Left forelimb (tissue), 1 donor: ENCODE measurements at regions not wholly inside any gene's neighbourhood (a gene's known extent, or its start where the extent isn't known, plus 50 kb on each side); places are given as distances from the start of the nearest gene placed in this dataset.
A peak's percentile ranks its signal among the peaks of the same experiment; 100 is the strongest.
"Not testable (repeated sequence)": the region's sequence is repeated elsewhere in the genome, so short reads cannot be mapped to it uniquely, and the experiment has no call there.

ENCODE experiments used
- DNase-seq: peaks from one replicate; pipeline ENCODE4 v3.0.0-alpha.2; 2018; ENCODE audit warnings: low spot score

DNA sequence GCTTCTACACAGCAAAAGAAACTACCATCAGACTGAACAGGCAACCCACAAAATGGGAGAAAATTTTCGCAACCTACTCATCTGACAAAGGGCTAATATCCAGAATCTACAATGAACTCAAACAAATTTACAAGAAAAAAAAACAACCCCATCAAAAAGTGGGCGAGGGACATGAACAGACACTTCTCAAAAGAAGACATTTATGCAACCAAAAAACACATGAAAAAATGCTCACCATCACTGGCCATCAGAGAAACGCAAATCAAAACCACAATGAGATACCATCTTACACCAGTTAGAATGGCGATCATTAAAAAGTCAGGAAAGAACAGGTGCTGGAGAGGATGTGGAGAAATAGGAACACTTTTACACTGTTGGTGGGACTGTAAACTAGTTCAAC lies 171.8 kb upstream of the IL12B start:
- DNase-seq: not testable (repeated sequence)

- no peak for DNase-seq
Measured at GRCh38 chr5:159503236-159503635, 172.9 kb upstream of the IL12B start.

DNA sequence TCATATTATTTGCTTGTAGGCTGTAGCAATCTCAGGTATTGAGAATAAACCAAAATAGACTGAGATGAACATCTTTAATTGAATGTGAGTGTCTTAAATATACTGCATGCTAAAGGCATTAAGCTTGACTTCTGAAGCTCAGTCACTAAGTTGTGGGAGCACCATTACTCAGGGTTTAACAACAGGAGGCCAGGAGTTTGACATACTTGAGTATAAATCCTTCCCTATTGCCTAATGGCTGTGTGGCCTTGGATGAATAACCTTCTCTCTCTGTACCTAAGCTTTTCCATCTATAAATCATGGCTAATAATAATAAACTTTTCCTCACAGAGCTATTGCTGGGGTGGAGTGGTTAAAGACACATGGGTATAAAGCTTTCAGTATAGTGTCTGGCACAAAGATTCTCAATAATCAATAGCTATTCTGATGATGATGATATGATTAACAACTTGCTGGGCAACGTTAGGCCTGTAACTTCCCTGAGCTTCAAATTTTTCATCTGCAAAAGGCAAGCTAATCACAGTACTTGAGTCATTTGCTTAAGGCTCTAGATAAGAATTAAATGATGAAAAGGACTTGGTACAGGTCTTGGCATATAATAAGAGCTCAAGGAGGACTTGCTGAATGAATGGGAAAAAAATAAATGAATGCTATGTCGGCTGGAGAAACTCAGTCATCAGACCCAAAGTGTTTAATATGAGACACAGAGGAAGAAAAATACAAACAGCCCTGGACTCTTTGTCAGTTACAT lies 174.0 kb upstream of the IL12B start:
- no peak for DNase-seq

DNA sequence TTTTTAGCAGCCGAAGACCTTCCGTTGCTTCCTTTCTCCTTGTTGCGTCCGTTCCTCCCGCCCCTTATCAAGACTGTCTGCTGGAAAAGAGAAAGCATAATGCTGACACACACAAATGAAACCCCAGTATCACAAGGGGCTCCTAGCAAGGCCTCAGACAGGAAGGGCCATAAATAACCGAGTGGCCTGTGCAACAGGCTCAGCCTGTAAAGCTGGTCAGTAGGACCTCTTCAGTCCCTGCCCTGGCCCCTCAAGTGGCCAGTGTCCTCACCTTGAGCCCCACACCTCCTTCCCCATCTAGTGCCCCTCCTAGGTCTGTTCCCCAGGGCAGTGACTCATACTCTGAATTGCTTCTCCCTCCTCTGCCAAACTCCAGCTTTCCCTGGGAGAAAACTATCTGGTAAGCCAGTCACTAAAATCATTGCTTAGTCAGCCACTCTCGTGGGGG lies 174.6 kb upstream of the IL12B start:
- no peak for DNase-seq

- DNase-seq: no peak
Measured at GRCh38 chr5:159507055-159507454, 176.8 kb upstream of the IL12B start.

DNA sequence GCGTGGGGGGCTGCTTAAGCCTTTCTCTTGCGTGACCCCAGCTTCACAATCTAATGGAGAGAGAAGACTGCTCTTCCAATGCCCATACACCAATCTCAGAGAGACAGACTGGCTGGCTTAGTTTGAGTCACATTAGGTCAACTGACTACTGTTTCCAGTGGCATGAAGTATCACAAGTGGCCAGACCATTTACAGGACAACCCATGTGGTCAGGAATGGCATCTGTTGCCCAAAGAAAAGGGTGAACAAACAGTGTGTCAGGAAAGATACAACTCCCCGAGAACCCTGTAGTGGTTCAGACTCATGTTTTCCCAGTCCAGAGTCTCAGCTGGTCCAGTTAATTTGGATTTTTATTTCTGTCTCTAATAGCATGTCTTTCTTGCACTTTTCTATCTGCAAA lies 177.4 kb upstream of the IL12B start:
- no peak for DNase-seq

- no peak for DNase-seq
Measured at GRCh38 chr5:159508344-159508743, 178.1 kb upstream of the IL12B start.

DNA sequence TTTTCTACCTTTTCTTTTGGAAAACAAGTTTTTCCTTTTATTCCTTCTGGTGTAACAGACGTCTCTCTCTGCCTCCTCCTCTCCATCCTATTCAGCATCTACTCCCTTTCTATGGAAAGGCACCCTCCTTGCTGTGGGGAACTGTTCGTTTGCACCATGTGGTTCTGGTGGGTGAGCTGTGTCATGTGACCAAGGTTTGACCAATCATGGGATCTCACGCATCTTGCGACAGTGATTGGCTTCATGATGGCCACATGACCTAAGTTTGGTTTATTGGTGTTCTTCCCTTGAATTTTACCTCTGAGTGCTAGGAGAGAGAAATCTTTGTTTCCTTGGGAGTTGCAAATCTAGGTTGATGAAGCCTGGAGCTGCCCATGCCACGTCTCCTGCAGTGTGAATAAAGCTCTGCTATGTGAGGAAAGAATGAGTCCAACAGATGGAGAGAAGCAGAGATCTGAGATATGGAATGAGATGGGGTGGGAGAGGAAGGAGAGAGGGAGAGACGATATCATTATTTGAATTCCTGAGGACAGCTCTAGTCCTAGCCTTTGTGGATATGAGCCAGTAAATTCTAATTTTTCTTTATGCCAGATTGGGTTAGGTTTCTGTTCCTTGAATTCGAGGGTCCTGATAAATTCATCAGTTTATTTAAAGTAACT lies 178.8 kb upstream of the IL12B start:
- DNase-seq: no peak

DNA sequence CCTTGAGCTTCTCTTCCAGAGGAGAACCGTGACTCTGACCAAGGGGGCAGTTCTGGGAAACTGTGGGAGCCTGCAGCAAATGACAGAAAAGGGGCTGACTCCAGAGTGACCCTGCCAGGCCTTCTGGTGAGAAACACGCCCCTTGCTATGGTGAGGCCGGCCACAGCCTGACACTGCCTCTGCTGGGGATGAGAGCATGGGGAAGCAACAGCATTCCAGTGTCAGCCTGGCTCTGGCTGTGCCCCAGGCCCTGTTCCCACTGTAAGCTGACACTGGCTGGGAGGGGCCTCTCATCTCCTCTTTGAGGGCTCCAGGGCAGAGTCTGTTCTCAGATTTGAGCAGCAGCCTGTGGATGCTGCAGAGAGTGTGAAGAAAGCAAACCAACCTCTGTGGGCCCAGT lies 180.0 kb upstream of the IL12B start:
- peak; percentile 71 for DNase-seq

GRCh38 chr5:159511570-159511969 lies 181.3 kb upstream of the IL12B start:
- no peak for DNase-seq

DNA sequence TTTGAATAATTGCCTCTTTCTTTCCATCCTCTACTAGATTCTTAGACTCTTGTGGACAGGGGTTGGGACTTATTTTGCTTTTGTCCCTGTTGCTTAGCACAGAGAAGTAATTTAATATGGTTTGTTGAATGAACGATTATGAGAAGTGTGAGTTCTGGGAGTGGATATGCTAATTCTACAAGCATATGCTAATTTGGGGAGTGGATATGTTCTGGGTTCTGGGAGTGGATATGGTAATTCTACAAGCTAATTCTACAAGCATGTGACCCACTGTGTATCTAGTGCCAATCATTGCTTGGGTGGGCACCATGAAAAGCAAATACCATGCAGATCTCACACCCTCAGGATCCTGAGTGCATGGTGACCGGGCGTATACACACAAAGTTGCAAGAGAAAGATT lies 181.8 kb upstream of the IL12B start:
- DNase-seq: no peak

DNA sequence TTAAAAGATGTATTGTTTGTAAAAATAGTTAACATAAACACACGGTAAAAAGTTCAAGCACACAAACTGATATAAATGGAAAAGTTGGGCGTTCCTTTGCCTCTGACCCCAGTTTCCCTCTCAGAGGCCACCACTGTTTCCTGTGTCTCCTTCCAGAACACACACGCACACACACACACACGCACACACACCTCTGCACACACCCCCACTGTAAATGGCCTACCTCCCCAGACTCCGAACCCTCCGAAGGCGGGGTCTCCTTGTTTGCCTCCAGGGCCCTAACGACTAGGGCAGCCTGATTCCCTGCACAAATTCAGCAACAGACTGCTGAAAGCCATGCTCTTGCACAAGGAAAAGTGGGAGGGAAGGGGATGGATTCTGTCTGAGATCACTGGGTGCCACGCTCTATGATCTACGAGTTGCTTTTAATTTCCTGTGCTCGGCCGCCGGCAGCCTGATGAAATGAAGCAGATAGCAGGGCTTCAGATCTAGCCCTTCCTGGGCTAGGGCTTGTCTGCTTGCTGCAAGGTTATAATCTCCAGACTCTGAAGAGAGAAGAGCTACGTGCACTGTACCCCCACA lies 184.0 kb upstream of the IL12B start:
- DNase-seq: no peak

DNA sequence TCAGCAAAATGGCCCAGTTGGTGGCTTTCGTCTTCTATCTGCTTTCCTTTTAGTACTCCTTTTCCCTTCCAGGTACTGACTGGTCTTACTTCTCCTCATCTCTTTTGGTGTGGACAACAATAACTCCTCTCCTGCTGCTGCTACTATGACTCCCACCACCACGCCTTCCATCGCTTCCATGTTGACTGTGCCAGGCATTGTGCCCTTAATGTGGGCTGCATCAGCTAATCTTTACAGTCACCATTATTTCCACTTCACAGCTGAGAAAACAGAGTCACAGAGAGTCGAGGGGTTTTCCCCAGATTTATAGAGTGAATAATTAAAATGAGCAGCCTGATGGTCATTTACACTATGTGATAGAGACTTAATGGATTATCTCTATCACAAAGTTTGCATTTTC lies 184.9 kb upstream of the IL12B start:
- no peak for DNase-seq

GRCh38 chr5:159515909-159516415 lies 185.7 kb upstream of the IL12B start:
- DNase-seq: no peak

DNA sequence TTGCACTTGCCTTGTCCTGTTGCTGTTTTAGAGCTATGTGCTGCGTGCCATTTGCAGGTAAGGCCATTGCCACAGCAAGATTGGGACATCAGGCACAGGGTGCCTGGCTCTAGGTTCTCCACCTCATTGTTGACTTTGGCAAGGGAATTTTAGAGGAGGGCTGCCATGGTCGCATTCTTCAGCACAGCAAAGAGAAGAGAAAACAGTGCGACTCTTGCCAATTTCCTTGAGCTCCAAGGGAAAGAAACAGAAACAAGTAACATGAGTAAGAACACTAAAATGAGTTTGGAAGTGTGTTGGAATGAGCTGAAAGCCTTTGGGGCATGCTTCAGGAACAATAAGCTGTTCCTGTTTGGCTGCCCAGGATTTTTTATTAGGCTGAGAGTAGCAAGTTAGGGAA lies 188.1 kb upstream of the IL12B start:
- no peak for DNase-seq

GRCh38 chr5:159519365-159519764 lies 189.1 kb upstream of the IL12B start:
- DNase-seq: no peak

GRCh38 chr5:159522841-159523240 lies 192.6 kb upstream of the IL12B start:
- no peak for DNase-seq

DNA sequence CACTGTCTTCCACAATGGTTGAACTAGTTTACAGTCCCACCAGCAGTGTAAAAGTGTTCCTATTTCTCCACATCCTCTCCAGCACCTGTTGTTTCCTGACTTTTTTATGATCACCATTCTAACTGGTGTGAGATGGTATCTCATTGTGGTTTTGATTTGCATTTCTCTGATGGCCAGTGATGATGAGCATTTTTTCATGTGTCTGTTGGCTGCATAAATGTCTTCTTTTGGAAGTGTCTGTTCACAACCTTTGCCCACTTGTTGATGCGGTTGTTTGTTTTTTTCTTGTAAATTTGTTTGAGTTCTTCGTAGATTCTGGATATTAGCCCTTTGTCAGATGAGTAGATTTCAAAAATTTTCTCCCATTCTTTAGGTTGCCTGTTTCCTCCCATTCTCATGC lies 194.0 kb upstream of the IL12B start:
- not testable (repeated sequence) for DNase-seq

DNA sequence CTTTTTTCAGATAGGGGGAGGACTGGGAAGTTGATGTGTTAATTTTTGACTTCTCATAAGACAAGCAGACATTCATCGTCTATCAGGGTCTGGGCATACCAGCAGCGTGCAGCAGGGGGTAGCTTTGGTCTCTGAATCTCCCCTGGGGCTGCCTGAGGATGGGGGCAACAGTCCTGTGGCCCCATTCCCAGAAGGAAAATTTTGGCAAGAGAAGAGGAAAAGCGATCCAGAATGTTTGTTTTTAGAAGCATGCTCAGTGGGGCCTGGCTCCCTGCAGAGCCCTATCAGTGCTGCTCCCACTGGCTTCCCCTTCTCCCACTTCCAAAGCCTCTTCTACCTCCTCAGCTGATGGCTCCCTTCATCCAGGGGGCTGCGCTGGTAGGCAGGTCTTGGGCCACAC lies 194.8 kb upstream of the IL12B start:
- DNase-seq: no peak

DNA sequence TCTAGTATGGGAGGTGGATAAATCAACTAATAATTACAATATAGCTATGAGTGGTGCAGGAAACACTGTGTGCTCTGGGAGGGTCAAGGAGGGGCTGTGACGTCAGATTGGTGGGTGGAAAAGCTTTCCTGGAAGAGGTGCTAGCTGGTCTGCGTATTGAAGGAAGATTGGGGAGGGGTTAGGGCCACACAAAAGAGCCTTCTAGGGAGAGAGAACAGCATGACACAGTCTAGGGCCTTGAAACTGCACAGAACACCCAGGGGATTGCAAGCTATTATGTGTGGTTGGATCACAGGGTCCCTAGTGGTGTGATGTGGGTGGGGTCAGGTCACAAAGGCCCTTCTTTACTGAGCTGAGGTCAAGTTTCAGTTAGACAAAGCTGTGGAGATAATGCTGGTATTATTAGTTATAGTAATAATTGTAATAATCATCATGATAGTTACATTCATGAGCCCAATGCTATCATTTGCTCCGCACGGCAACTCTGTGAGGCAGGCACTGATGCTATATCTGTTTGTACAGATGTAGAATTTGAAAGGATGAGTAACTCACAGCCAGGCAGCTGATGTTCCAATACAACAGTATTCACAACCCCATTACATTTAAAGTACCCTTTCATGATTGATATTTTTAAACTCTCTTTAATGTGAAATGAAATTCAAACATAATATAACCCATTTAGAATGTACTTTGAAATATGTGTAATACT lies 197.4 kb upstream of the IL12B start:
- DNase-seq: no peak

GRCh38 chr5:159531554-159532105 lies 201.3 kb upstream of the IL12B start:
- no peak for DNase-seq

- DNase-seq: no peak
Measured at GRCh38 chr5:159533197-159533596, 202.9 kb upstream of the IL12B start.
